ENCODE measurements at regions not wholly inside any gene's neighbourhood (a gene's known extent, or its start where the extent isn't known, plus 50 kb on each side); places are given as distances from the start of the nearest gene placed in this dataset.
A peak's percentile ranks its signal among the peaks of the same experiment; 100 is the strongest.
"Not testable (repeated sequence)": the region's sequence is repeated elsewhere in the genome, so short reads cannot be mapped to it uniquely, and the experiment has no call there.

- no peak for TF ChIP-seq CTCF (IDR thresholded peaks at IDR 0.05; ENCODE audit: control insufficient read depth, extremely low read depth, insufficient read depth)
- DNase-seq (ENCODE audit: low read depth) = no peak
- no peak overlapping the region for H3K4me3 ChIP-seq (ENCODE audit: low read depth, low read length)
Measured at GRCh38 chr12:38516418-38516817, 199.8 kb downstream of the ALG10B start.

GRCh38 chr12:38523920-38524319 lies 207.3 kb downstream of the ALG10B start:
- no peak overlapping the region for H3K4me3 ChIP-seq (ENCODE audit: low read depth, low read length)
- DNase-seq (ENCODE audit: low read depth) = no peak
- no peak for TF ChIP-seq CTCF (IDR thresholded peaks at IDR 0.05; ENCODE audit: control insufficient read depth, extremely low read depth, insufficient read depth)

- TF ChIP-seq CTCF (IDR thresholded peaks at IDR 0.05; ENCODE audit: control insufficient read depth, extremely low read depth, insufficient read depth) = no peak
- H3K4me3 ChIP-seq (ENCODE audit: low read depth, low read length) = no peak overlapping the region
- no peak for DNase-seq (ENCODE audit: low read depth)
Measured at GRCh38 chr12:38527631-38528030, 211.1 kb downstream of the ALG10B start.

- DNase-seq (ENCODE audit: low read depth) = no peak
- no peak overlapping the region for H3K4me3 ChIP-seq (ENCODE audit: low read depth, low read length)
- TF ChIP-seq CTCF (IDR thresholded peaks at IDR 0.05; ENCODE audit: control insufficient read depth, extremely low read depth, insufficient read depth) = no peak
Measured at GRCh38 chr12:38528527-38528926, 212.0 kb downstream of the ALG10B start.

GRCh38 chr12:38529281-38529680 lies 212.7 kb downstream of the ALG10B start:
- H3K4me3 ChIP-seq (ENCODE audit: low read depth, low read length); DNase-seq (ENCODE audit: low read depth): not testable (repeated sequence)

- no peak overlapping the region for H3K4me3 ChIP-seq (ENCODE audit: low read depth, low read length)
- DNase-seq (ENCODE audit: low read depth) = no peak
- TF ChIP-seq CTCF (IDR thresholded peaks at IDR 0.05; ENCODE audit: control insufficient read depth, extremely low read depth, insufficient read depth) = no peak
Measured at GRCh38 chr12:38538319-38538718, 221.7 kb downstream of the ALG10B start.

GRCh38 chr12:38540156-38540555 lies 223.6 kb downstream of the ALG10B start:
- no peak for TF ChIP-seq CTCF (IDR thresholded peaks at IDR 0.05; ENCODE audit: control insufficient read depth, extremely low read depth, insufficient read depth)
- no peak overlapping the region for H3K4me3 ChIP-seq (ENCODE audit: low read depth, low read length)
- peak; percentile 59 for DNase-seq (ENCODE audit: low read depth)

GRCh38 chr12:38541849-38542248 lies 225.3 kb downstream of the ALG10B start:
- H3K4me3 ChIP-seq (ENCODE audit: low read depth, low read length) = no peak overlapping the region
- TF ChIP-seq CTCF (IDR thresholded peaks at IDR 0.05; ENCODE audit: control insufficient read depth, extremely low read depth, insufficient read depth) = no peak
- no peak for DNase-seq (ENCODE audit: low read depth)
